HG02642 (cell line): ENCODE measurements at regions not wholly inside any gene's neighbourhood (a gene's known extent, or its start where the extent isn't known, plus 50 kb on each side); places are given as distances from the start of the nearest gene placed in this dataset.
A peak's percentile ranks its signal among the peaks of the same experiment; 100 is the strongest.

Experiments
- ATAC-seq: cut with Tn5 transposase; IDR thresholded peaks from one replicate; pipeline ENCODE4 v1.9.1; 2021; ENCODE audit warnings: mild to moderate bottlenecking; ENCODE audit not compliant: unreplicated experiment, poor library complexity

DNA sequence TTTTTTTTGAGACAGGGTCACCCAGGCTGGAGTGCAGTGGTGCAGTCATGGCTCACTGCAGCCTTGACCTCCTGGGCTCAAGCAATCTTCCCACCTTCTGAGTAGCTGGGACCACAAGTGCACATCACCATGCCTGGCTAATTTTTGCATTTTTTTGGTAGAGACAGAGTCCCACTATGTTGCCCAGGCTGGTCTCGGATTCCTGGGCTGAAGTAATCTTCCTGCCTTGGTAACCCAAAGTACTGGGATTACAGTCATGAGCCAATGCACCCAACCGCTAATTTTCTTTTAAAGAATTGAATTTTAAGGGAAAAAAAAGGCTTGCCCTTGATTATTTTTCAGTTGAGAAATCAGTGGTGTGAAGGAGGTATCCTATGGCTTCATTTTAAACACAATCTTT lies 334.0 kb downstream of the SOX2 start:
- no peak for ATAC-seq

GRCh38 chr3:182046166-182046764 lies 334.5 kb downstream of the SOX2 start:
- ATAC-seq: no peak

DNA sequence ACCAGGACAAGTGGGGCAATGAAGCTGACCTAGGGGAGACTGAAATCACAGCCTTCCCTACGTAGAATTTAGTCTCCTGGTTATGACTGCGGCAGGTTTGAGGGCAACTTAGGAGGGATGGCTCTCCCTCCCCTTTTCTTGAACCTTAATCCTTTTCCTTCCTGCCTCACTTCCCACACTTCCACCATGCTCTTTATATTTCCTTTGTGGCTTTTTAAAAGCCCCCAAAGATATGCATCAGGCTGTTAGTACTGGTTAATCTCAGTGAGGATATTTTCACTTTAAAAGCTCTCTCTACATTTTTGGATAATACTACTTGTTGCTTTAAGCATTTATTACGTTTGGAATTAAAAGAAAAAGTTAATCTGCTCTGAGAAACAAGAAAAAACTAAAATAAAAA lies 339.2 kb downstream of the SOX2 start:
- ATAC-seq: no peak

GRCh38 chr3:182052332-182052731 lies 340.6 kb downstream of the SOX2 start:
- no peak for ATAC-seq

DNA sequence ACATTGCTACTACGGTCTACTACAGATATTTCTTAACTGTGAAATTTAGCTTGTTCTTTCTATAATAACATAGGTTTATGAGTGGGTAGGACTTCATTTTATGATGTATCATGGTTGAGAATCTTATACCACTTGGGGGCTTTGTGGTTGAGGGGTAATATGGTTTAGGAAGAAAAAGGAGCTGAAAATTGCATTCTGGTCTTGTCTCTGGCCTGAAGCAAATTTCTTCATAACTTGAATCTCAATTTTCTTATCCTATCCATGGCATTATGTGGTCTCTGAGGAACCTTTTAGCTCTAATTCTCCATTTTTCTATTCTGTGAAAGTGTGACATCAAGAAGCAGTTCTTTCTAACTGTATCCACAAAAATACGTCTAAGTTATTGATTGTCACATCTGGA lies 341.0 kb downstream of the SOX2 start:
- ATAC-seq: no peak

GRCh38 chr3:182058488-182058887 lies 346.8 kb downstream of the SOX2 start:
- ATAC-seq: no peak

DNA sequence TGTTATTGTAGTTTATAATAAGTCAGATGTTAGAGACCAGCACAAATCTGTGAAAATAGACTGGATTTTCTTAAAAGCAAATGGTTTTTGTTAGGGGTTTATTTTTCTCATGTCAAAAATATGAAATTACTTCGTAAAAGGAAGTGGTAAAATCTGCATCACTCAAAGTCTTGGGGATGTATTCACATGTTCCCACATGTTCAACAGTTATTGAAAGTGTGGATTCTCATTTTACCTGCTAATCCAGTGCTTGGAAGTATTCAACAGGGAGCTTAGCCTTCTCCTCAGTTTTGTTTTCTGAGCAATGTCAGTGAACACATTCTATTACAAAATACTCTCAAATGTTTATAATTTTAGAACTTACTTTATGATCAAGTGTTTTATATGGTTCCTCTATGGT lies 352.0 kb downstream of the SOX2 start:
- no peak for ATAC-seq

DNA sequence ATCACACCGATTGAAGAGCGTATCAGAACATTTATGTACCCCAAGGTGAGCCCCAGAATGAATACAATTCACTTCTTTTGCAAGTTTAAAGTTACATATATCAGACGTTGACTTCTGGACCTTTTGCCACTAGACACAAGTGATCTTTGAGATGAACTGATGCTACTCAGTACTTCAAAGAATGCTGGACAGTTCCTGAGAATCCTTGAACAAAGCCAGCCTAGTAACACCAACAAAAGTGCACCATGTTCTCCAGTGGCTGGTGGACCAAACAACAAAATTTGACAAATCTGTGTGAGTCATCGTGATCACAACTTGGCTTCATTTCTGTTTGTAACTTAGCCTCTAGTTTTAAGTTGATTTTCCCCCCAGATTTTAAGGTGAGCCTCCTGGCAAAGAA lies 355.7 kb downstream of the SOX2 start:
- no peak for ATAC-seq

DNA sequence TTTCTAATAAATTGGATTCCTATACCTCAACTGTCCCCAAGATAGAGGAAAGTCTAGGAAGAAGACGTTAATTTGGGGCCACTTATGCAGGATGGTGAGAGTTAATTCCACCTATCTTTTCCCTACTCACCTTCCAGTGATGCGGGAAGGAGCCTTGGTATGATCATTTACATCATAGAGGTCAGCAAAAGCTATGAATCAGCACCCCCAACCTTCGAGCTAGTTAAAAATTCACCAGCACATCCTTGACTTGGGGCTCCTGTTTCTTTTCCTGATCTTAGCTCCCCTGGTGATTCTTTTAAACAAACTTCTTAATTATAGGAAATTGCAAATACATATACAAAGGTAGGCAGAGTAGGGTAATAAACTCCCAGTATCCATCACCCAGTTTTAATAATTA lies 366.6 kb downstream of the SOX2 start:
- no peak for ATAC-seq

GRCh38 chr3:182078929-182079328 lies 367.2 kb downstream of the SOX2 start:
- ATAC-seq: no peak

DNA sequence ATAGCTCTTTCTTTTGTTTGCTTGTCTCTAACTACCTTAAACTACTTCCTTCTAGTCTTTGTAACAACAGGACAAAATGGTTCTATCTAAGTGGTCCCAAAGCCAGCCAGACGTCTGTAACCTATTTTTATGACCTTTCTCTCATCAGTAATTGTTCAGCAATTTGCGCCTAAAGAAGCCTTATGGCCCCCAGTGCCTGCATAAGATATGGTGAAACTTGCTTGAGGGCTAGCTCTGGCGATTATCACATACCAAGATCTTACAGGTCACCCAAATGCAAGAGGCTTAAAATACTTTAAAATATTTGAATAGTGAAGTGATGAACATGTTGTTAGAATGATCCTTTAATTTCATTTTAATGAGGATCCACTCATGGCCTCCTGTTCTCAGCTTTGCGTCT lies 369.4 kb downstream of the SOX2 start:
- ATAC-seq: no peak

DNA sequence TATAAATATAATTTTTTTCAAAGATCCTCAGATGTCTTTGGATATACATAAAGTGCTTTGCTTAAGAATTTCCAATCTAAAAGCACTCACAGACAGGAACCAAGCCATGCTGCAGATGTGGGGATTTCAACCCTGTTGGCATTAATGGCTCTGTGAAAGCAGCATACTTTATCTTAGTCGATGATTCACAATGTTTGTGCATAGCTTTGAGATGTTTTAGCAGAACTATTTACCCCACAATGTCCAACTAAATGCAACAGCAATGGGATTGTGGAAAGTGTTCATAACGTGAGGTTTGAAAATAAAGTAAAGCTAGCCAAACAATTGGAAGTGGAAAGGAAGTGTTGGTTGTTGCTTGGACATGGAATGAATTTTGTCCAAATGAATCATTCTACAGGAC lies 371.4 kb downstream of the SOX2 start:
- no peak for ATAC-seq

- ATAC-seq: peak; percentile 66
Measured at GRCh38 chr3:182092662-182093262, 381.0 kb downstream of the SOX2 start.

DNA sequence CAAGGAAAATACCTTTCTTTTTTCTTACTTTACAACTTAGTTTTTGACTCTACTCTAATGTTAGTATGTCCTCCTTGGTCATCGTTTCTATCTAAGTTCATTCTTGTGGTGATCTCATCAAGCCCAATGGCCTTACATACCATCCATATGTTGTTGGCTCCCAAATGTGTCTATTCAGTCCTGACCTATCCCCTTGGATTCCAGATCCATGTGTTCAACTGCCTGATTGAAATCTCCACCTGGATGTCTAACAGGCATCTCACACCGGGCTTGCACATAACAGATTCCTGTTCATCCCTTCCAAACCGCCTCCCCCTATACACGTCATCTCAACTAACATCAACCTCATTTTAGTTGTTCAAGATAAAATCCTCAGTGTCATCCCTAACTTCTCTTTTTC lies 382.6 kb downstream of the SOX2 start:
- ATAC-seq: no peak

DNA sequence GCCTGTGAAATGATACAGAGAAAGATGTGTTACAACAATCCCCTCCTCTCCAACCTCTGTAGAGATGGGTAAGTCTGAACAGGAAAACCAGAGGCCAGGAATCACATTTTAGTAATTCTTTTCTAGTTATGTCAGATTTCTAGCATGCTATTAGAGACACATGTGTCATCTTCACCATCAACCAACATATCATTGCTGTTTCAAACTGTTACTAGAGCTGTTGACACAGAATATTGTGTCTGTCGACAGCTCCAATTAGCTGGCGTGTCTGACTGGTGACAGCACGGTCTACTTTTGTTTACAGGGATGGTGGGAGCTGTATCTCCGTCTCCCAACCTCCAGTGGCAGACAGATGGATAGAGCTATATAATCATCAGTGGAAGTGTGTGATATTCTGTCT lies 393.2 kb downstream of the SOX2 start:
- ATAC-seq: no peak

DNA sequence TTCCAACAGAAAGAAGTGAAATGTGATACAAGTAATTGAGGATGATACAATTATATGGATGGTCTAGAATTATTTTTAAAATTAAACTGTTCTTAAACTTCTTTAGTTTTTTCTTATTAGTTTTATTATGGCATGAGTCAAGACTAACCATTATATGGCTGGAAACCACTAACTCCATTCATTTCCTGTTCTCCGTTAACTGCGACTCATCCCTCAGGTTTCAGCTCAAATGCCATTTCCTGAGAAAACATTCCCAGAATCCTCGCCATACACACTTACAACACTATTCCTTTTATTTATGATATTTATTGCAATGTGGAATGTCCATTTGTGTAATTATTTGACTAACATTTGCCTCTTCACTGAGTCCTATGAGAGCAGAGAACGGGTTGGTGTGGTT lies 394.1 kb downstream of the SOX2 start:
- no peak for ATAC-seq

- no peak for ATAC-seq
Measured at GRCh38 chr3:182108371-182108770, 396.6 kb downstream of the SOX2 start.

DNA sequence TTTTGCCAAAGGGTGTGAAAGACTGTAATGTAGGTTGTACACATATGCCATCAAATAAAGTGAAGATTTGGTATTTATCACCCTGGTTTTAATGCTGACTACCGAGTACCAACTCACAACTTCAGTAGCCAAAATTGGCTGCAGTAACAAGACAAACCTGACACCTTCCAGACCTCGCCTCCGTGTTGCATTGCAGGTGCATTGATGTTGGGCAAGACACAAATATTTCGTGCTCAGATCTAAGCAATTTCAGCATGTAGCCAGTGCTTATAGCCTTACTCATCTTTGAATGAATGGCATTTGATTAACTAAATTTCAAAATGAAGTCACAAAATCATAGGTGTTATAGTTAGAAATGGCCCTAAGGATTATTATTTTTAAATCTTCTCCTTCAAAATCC lies 400.2 kb downstream of the SOX2 start:
- ATAC-seq: no peak

- ATAC-seq: no peak
Measured at GRCh38 chr3:182115328-182116015, 403.7 kb downstream of the SOX2 start.

DNA sequence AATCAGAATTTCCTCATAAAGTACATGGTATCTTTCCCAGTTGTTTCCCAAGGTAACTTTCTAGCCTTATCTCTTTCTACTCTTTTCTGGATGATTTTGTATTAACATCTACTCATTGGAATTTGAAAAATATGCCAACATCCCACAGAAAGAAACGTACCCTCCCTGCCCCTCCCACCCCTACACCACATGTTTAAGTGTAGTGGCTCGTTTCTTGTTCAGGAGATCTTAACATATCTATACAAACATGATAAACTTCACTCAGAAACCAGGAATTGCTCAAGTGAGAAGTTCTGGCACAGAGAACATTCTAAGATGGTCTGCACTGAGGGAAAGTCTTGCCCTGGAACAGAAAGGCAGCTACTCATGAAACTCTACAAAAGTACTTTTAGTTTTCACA lies 404.7 kb downstream of the SOX2 start:
- no peak for ATAC-seq

DNA sequence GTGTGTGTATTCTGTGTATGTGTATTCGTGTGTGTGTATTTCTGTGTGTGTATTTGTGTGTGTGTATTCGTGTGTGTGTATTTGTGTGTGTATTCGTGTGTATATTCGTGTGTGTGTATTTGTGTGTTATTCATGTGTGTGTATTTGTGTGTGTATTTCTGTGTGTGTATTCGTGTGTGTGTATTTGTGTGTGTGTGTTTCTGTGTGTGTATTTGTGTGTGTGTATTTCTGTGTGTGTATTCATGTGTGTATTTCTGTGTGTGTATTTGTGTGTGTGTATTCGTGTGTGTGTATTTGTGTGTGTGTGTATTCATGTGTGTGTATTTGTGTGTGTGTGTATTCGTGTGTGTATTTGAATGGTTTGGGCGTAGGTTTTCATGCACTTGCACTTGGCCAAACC lies 405.4 kb downstream of the SOX2 start:
- no peak for ATAC-seq

GRCh38 chr3:182117583-182117982 lies 405.9 kb downstream of the SOX2 start:
- no peak for ATAC-seq
